Kidney epithelial cell (primary cell): ENCODE measurements at regions not wholly inside any gene's neighbourhood (a gene's known extent, or its start where the extent isn't known, plus 50 kb on each side); places are given as distances from the start of the nearest gene placed in this dataset.

Source experiments
- DNase-seq: peaks from one replicate; pipeline ENCODE4 v3.0.0-alpha.2; 2010; ENCODE audit warnings: low read depth
- H3K27me3 ChIP-seq: 2 replicates; pipeline ENCODE4 v1.6.0; 2011; ENCODE audit warnings: low read length; ENCODE audit not compliant: control insufficient read depth, insufficient read depth
- H3K36me3 ChIP-seq: 2 replicates; pipeline ENCODE4 v1.5.1; 2011; ENCODE audit warnings: low read length; ENCODE audit not compliant: control insufficient read depth, insufficient read depth
- H3K4me3 ChIP-seq: 2 replicates; pipeline ENCODE4 v1.5.1; 2011; ENCODE audit warnings: low read depth, mild to moderate bottlenecking, control low read depth, low read length
- TF ChIP-seq, protein P1 (sequence below): IDR thresholded peaks from 2 replicates; pipeline ENCODE4 v1.5.1; 2011; ENCODE audit warnings: mild to moderate bottlenecking, moderate library complexity, low read length, control low read depth, inconsistent platforms; ENCODE audit not compliant: insufficient read depth, poor library complexity, severe bottlenecking

DNA sequence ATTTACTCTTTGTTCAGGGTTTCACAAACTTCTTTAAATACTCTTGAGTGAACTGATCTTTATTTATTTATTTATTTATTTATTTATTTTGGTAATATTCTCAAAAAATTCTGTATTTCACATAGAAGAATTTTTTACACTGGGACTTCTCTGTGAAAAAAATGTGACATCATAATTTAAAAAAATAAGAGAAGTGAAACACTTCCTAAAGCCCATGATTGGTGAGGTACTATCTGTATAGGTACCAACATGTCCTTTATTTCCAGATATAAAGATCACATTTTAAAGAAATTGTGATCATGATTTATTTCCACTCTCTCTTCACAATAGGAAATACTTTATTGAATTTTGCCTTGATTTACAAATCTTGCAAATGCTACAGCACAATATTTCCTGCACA is 497.1 kb downstream of the FAT4 start:
- TF ChIP-seq, protein P1, sequence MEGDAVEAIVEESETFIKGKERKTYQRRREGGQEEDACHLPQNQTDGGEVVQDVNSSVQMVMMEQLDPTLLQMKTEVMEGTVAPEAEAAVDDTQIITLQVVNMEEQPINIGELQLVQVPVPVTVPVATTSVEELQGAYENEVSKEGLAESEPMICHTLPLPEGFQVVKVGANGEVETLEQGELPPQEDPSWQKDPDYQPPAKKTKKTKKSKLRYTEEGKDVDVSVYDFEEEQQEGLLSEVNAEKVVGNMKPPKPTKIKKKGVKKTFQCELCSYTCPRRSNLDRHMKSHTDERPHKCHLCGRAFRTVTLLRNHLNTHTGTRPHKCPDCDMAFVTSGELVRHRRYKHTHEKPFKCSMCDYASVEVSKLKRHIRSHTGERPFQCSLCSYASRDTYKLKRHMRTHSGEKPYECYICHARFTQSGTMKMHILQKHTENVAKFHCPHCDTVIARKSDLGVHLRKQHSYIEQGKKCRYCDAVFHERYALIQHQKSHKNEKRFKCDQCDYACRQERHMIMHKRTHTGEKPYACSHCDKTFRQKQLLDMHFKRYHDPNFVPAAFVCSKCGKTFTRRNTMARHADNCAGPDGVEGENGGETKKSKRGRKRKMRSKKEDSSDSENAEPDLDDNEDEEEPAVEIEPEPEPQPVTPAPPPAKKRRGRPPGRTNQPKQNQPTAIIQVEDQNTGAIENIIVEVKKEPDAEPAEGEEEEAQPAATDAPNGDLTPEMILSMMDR, result no peak
- DNase-seq, result no peak
- no peak overlapping the region for H3K4me3 ChIP-seq

DNA sequence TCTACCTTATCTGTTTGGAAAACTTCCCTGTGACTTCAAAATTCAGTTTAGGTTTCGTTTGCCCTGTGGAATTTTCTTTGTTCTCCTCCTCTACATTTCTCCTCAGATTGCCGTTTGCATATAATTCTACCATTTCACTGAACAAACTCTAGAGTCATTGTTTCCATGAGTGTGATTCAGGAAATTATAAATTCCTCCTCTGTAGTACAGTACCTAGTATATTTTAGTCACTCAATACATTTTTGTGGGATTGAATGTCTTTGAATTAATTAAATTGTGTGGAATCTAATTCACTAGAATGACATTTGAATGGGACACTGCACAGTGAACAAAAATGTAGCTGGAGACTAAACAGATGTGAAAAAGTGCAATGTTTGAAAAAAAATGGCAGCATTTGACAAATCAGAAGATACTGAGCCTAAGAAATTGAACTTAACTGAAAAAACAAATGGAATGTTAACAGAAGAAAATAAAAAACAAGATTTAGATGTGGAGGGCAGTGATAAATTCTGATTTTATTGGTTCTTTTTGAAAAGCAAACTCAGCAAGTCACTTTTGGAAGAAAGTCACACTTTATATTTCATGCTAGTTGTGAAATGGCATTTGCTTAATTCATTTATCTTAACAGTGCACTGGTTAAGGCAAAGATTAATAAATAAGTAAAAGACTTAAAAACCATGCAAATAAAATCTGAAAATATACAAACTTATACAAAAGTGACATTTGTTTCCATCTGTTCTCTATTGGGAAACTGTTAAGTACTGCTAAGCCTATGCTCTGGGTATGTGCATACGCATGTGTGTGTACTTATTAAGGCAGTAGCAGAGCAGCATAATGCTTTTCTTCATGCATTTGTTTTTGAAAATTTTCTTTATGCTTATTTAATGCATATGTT is 512.3 kb downstream of the FAT4 start:
- DNase-seq, result no peak
- TF ChIP-seq, protein P1, result no peak
- H3K27me3 ChIP-seq, result no peaks in the 10 kb centered on the region

More for the DNA sequence above, 497.1 kb downstream of the FAT4 start:
- no peaks in the 10 kb centered on the region for H3K36me3 ChIP-seq
- no peaks in the 10 kb centered on the region for H3K27me3 ChIP-seq

DNA sequence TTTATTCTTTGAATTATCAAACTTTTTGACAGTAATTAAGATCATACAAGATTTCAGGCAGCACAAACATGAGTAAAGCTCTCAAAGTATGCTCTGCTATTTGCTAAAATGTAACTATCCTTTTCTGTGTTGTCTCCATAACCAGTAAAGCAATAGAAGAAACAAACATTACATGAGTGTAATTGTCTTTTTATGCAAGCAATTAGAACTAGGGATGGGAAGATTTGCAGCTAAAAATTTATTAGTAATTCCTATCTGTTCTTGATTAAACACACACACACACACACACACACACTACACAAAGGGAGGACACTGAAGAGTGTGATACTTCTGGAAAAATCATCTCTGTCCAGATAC is 512.9 kb downstream of the FAT4 start:
- TF ChIP-seq, protein P1, result no peak
- no peak overlapping the region for H3K4me3 ChIP-seq

More for the DNA sequence above, 512.3 kb downstream of the FAT4 start:
- Histone ChIP-seq H3K36me3 (no peaks in the 10 kb centered on the region), H3K4me3 (no peak overlapping the region)

DNA sequence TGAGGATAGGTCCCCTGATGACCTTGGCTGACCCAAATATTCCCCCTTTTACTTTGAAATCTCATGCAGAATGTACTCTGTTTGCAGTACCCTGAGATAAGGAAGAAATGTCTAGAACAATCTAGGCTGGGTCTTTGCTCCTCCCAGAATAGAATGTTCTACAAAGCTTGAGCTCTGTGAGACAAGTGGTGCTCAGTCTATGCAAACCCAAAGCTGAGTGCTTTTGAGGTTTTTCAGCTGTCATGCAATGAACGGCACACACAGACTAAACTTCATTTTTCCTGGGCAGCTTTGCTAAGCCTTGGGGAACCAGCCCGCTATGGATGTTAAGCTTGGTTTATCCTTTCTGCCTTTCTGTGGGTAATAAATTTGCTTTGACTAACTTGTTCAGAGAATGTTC is 513.6 kb downstream of the FAT4 start:
- Histone ChIP-seq H3K4me3 (no peak overlapping the region), H3K36me3 (no peaks in the 10 kb centered on the region), H3K27me3 (no peaks in the 10 kb centered on the region)
- TF ChIP-seq, protein P1, result no peak
- no peak for DNase-seq

More for the DNA sequence above, 512.9 kb downstream of the FAT4 start:
- Histone ChIP-seq H3K27me3 (no peaks in the 10 kb centered on the region), H3K36me3 (no peaks in the 10 kb centered on the region)
- no peak for DNase-seq

DNA sequence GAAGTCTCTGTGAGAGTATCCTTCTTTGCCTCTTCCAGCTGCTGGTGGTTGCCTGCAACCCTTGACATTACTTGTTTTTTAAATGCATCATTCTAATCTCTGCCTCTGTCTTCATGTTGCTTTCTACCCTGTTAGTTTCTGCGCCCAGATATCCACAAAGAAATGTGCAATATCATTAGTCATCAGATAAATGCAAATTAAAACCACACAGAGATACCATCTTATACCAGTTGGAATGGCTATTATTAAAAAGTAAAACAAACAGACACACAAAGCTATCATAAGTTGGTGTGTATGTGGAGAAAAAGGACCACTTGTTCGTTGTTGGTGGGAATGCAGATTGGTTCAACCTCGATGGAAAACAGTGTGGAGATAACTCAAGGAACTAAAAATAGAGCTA is 517.4 kb downstream of the FAT4 start:
- TF ChIP-seq, protein P1, result no peak
- no peak for DNase-seq
- Histone ChIP-seq H3K4me3 (no peak overlapping the region), H3K36me3 (no peaks in the 10 kb centered on the region), H3K27me3 (no peaks in the 10 kb centered on the region)
